Smooth muscle cell (in vitro differentiated cells): ENCODE measurements at regions not wholly inside any gene's neighbourhood (a gene's known extent, or its start where the extent isn't known, plus 50 kb on each side); places are given as distances from the start of the nearest gene placed in this dataset.

Experiments used
- DNase-seq: peaks from one replicate; lab custom pipeline; 2025; ENCODE audit not compliant: unreplicated experiment; lab: John Stamatoyannopoulos, UW
- H2AFZ ChIP-seq: fragments of 200-600 bp; sonication (generic); 2 replicates; pipeline ENCODE4 v1.6.0; 2016; ENCODE audit warnings: antibody characterized with exemption, low read depth, mild to moderate bottlenecking
- H3F3A ChIP-seq: fragments of 200-600 bp; sonication (generic); 2 replicates; pipeline ENCODE4 v1.6.0; 2017; ENCODE audit warnings: antibody characterized with exemption, low read depth
- H3K27ac ChIP-seq: fragments of 200-600 bp; sonication (generic); 2 replicates; pipeline ENCODE4 v1.5.1; 2016; ENCODE audit warnings: low read depth, mild to moderate bottlenecking
- H3K27me3 ChIP-seq: fragments of 200-600 bp; sonication (generic); 2 replicates; pipeline ENCODE4 v1.6.1; 2016; ENCODE audit warnings: low read depth, mild to moderate bottlenecking
- H3K36me3 ChIP-seq: fragments of 200-600 bp; sonication (generic); 2 replicates; pipeline ENCODE4 v1.5.1; 2016; ENCODE audit warnings: low read depth
- H3K4me1 ChIP-seq: fragments of 200-600 bp; sonication (generic); 2 replicates; pipeline ENCODE4 v1.5.1; 2016; ENCODE audit warnings: low read depth
- H3K4me2 ChIP-seq: fragments of 200-600 bp; sonication (generic); 2 replicates; pipeline ENCODE4 v1.6.0; 2016; ENCODE audit warnings: mild to moderate bottlenecking
- H3K4me3 ChIP-seq: fragments of 200-600 bp; sonication (generic); 2 replicates; pipeline ENCODE4 v1.5.1; 2016; ENCODE audit warnings: mild to moderate bottlenecking
- H3K79me2 ChIP-seq: fragments of 200-600 bp; sonication (generic); 2 replicates; pipeline ENCODE4 v1.6.0; 2016; ENCODE audit warnings: low read depth, mild to moderate bottlenecking
- H3K9ac ChIP-seq: fragments of 200-600 bp; sonication (generic); 2 replicates; pipeline ENCODE4 v1.6.0; 2016; ENCODE audit warnings: low read depth
- H3K9me3 ChIP-seq: fragments of 200-600 bp; sonication (generic); replicated peaks from 2 replicates; pipeline ENCODE4 v1.5.1; 2016; ENCODE audit warnings: low read depth
- H4K20me1 ChIP-seq: fragments of 200-600 bp; sonication (generic); 2 replicates; pipeline ENCODE4 v1.6.0; 2016; ENCODE audit warnings: low read depth
- WGBS: methylation state at CpG from one replicate; pipeline ENCODE4 v1.1.7; 2016; ENCODE audit warnings: low lambda C conversion rate; 5-methylcytosine and 5-hydroxymethylcytosine counted together
- TF ChIP-seq, protein P1 (sequence below): fragments of 200-600 bp; sonication (generic); IDR thresholded peaks from 2 replicates; pipeline ENCODE4 v1.5.1; 2017; ENCODE audit warnings: borderline replicate concordance, mild to moderate bottlenecking, antibody characterized with exemption; ENCODE audit not compliant: insufficient read depth, poor library complexity, severe bottlenecking

DNA sequence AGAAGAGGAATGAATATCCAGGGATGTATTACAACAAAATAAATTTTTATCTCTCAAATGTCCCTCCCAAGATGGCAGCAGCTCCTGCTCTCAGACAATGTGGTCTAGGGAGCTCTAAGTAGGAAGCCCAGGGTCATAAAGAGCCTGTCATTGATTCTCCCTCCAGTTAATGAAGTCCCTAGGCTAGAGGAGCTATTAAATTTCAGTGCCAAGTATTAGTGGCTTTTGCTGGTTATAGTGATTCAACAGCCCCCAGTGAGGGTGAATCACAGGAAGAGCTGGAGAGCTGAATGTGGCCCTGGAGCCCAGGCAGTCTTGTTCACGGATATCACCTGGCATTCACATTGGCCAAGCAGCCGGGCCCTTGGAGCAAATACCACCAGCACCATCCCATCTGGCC is 109.8 kb upstream of the YPEL5 start:
- no peaks in the 10 kb centered on the region for H3F3A ChIP-seq
- H3K4me3 ChIP-seq, result no peak overlapping the region
- no peaks in the 10 kb centered on the region for H4K20me1 ChIP-seq
- no peak overlapping the region for H3K27ac ChIP-seq
- no peak overlapping the region for H2AFZ ChIP-seq
- TF ChIP-seq, protein P1, sequence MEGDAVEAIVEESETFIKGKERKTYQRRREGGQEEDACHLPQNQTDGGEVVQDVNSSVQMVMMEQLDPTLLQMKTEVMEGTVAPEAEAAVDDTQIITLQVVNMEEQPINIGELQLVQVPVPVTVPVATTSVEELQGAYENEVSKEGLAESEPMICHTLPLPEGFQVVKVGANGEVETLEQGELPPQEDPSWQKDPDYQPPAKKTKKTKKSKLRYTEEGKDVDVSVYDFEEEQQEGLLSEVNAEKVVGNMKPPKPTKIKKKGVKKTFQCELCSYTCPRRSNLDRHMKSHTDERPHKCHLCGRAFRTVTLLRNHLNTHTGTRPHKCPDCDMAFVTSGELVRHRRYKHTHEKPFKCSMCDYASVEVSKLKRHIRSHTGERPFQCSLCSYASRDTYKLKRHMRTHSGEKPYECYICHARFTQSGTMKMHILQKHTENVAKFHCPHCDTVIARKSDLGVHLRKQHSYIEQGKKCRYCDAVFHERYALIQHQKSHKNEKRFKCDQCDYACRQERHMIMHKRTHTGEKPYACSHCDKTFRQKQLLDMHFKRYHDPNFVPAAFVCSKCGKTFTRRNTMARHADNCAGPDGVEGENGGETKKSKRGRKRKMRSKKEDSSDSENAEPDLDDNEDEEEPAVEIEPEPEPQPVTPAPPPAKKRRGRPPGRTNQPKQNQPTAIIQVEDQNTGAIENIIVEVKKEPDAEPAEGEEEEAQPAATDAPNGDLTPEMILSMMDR, result no peak
- H3K9ac ChIP-seq, result no peak overlapping the region
- no peak overlapping the region for H3K4me2 ChIP-seq
- H3K4me1 ChIP-seq, result no peaks in the 10 kb centered on the region
- no peaks in the 10 kb centered on the region for H3K9me3 ChIP-seq
- no peaks in the 10 kb centered on the region for H3K36me3 ChIP-seq
- no peaks in the 10 kb centered on the region for H3K27me3 ChIP-seq
- 78% methylated on average over 2 of the region's 2 CpGs for WGBS
- DNase-seq, result no peak
- H3K79me2 ChIP-seq, result no peaks in the 10 kb centered on the region

DNA sequence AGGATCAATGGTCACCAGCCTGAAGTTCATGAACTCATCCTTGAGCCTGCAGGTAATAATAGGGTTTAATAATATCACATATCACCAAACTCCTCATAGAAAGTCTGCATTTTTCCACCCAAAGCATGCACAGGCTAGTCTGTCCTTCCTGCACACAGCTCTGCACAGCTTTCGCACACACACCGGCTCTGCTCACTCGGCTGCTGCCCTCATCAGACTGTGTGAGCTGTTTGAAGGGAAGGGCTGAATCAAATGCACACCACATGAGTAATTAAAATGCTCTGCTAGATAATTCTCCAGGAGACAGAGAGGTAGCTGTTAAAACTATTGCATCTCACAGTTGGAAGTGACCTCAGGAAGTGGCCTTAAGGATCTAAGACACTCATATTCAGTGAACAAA is 108.4 kb upstream of the YPEL5 start:
- Histone ChIP-seq H3K27me3 (no peaks in the 10 kb centered on the region), H3F3A (no peaks in the 10 kb centered on the region), H3K4me2 (no peak overlapping the region), H3K9me3 (no peaks in the 10 kb centered on the region), H3K4me1 (no peaks in the 10 kb centered on the region), H4K20me1 (no peaks in the 10 kb centered on the region), H3K36me3 (no peaks in the 10 kb centered on the region), H3K9ac (no peak overlapping the region), H3K27ac (no peak overlapping the region), H3K4me3 (no peak overlapping the region), H3K79me2 (no peaks in the 10 kb centered on the region), H2AFZ (no peak overlapping the region)
- 53% methylated on average over 3 of the region's 3 CpGs for WGBS
- no peak for DNase-seq
- TF ChIP-seq, protein P1, result no peak

DNA sequence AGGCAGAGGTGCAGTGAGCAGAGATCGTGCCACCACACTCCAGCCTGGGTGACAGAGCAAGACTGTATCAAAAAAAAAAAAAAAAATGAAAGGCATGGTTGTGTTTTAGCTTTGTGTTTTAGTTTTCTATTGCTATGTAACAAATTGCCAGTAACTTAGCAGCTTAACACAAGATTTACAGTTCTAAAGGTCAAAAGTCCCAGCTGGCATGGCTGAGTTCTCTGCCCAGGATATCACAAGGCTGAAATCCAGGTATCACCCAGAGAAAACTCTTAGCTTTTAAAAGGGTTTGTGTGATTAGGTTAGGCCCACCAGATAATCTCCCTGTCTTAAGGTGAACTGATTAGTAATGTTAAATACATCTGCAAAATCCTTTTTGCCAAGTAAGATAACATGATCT is 107.7 kb upstream of the YPEL5 start:
- Histone ChIP-seq H4K20me1 (no peaks in the 10 kb centered on the region), H2AFZ (no peak overlapping the region), H3K79me2 (no peaks in the 10 kb centered on the region), H3K27me3 (no peaks in the 10 kb centered on the region), H3K4me2 (no peak overlapping the region), H3K9me3 (no peaks in the 10 kb centered on the region), H3K9ac (no peak overlapping the region), H3K4me1 (no peaks in the 10 kb centered on the region), H3K36me3 (no peaks in the 10 kb centered on the region), H3F3A (no peaks in the 10 kb centered on the region), H3K27ac (no peak overlapping the region), H3K4me3 (no peak overlapping the region)
- DNase-seq, result no peak
- TF ChIP-seq, protein P1, result no peak
- WGBS, result 100% methylated on average over 1 of the region's 1 CpG

DNA sequence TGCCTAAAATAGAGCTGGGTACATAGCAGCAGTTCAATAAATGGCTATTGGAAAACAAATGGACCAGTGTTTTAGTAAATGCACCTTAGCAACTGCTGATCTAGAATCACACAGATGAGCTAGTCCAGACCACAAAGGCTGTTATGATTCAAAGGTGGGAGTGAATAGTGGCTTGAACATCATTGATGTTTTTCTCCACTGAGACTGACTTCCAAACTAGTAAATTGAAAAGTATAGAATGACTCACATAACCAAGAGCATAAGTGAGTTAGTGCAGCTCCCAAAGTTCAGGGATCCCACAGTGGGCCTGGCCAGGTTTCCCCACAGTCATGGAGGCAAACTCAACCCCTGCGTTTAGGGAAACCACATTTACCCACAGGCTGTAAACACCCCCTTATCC is 106.7 kb upstream of the YPEL5 start:
- TF ChIP-seq, protein P1, result no peak
- no peak overlapping the region for H3K27ac ChIP-seq
- H3K36me3 ChIP-seq, result no peaks in the 10 kb centered on the region
- no peaks in the 10 kb centered on the region for H4K20me1 ChIP-seq
- no peak overlapping the region for H3K9ac ChIP-seq
- DNase-seq, result no peak
- H3K79me2 ChIP-seq, result no peaks in the 10 kb centered on the region
- no peak overlapping the region for H3K4me2 ChIP-seq
- no peak overlapping the region for H3K4me3 ChIP-seq
- H3K4me1 ChIP-seq, result no peaks in the 10 kb centered on the region
- no peaks in the 10 kb centered on the region for H3K9me3 ChIP-seq
- 92% methylated on average over 1 of the region's 1 CpG for WGBS
- no peaks in the 10 kb centered on the region for H3F3A ChIP-seq
- no peaks in the 10 kb centered on the region for H3K27me3 ChIP-seq
- no peak overlapping the region for H2AFZ ChIP-seq
